ENCODE measurements at regions not wholly inside any gene's neighbourhood (a gene's known extent, or its start where the extent isn't known, plus 50 kb on each side); places are given as distances from the start of the nearest gene placed in this dataset.

DNA sequence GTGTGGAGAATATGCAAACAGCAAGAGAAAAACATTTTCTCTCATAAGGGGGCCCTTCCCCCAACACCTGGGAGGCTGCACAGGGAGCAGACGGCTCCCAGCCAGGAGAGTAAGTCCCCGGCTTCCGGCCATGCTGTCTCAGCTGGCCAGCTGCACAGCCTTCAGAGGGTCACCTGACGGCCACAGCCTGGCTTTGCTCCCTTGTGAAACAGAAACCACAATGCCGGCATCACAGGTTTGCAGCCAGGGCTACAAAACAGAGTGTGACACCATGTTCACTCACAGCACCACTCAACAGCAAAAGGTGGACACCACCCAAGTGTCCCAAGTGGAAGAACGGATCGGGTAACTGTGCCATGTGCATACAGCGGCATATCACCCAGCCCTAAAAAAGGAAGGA lies 86.9 kb upstream of the GPC1 start:
- no peaks in the 10 kb centered on the region for H3K36me3 ChIP-seq (ENCODE audit: insufficient read depth, low read length)
- H3K4me1 ChIP-seq (ENCODE audit: insufficient read depth, low read length) = no peaks in the 10 kb centered on the region
- no peak overlapping the region for H3K9ac ChIP-seq (ENCODE audit: low read depth, low read length)
- H3K9me3 ChIP-seq (ENCODE audit: control insufficient read depth, insufficient read depth, low read length) = no peaks in the 10 kb centered on the region; the same call in 1 of the 2 replicates

DNA sequence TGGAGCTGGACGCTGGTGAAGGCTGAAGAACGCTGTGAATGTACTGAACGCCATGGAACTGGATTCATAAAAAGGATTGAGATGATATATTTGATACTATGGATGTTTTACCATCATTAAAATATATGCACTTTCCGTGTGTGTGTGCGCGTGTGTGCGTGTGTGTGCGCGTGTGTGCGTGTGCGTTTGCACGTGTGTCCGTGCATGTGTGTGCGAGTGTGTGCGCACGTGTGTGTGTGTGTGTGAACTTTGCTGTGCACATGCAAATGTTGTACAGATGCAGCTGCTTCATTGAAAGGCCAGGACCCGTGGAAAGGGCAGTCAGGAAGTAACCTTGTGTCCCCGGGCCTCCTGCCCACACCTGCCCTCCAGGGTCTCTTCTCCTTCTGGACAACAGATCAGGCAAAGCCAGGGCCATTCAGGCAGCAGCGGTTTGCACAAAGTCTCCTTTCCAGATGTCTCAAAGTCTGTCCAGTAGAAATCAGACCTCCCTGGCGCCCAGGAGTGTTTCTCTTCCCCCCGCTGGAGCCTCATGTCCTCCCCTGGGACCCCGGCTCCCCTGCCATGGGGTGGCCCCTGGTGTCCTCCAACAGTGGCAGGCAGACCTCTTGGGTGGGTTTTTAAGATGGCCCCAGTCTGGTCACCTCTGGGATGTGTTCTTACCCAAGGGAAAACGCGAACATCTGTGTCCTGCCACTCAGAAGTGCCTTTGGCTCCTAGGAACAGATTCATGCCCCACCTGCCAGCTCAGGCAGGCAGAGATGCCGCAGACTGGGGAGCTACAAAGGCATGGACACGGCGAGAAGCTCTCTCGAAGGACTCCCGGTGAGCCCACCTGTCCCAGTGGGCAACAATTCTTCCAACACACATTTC lies 86.1 kb upstream of the GPC1 start:
- no peaks in the 10 kb centered on the region for H3K36me3 ChIP-seq (ENCODE audit: insufficient read depth, low read length)
- no peaks in the 10 kb centered on the region for H3K4me1 ChIP-seq (ENCODE audit: insufficient read depth, low read length)
- no peaks in the 10 kb centered on the region; the same call in 1 of the 2 replicates for H3K9me3 ChIP-seq (ENCODE audit: control insufficient read depth, insufficient read depth, low read length)
- no peak overlapping the region for H3K9ac ChIP-seq (ENCODE audit: low read depth, low read length)

DNA sequence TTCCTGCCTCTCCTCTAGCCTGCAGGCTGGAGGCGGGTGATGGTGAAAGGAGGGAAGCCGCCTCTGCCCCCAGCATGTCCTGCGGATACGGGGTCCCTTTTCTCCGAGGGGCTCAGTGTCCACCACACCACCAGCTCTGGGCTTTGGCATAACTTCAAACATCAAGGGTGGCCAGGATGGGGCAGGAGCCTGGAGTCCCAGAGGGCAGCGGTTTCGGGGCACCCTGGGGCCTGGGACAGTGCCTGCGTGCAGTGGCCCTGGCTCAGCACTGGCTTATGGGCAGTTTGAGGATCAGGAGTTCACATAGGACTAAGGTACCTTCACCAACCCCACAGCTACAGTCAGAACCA lies 85.5 kb upstream of the GPC1 start:
- H3K9ac ChIP-seq (ENCODE audit: low read depth, low read length) = no peak overlapping the region
- H3K4me1 ChIP-seq (ENCODE audit: insufficient read depth, low read length) = no peaks in the 10 kb centered on the region
- H3K36me3 ChIP-seq (ENCODE audit: insufficient read depth, low read length) = no peaks in the 10 kb centered on the region
- no peaks in the 10 kb centered on the region; the same call in 1 of the 2 replicates for H3K9me3 ChIP-seq (ENCODE audit: control insufficient read depth, insufficient read depth, low read length)

DNA sequence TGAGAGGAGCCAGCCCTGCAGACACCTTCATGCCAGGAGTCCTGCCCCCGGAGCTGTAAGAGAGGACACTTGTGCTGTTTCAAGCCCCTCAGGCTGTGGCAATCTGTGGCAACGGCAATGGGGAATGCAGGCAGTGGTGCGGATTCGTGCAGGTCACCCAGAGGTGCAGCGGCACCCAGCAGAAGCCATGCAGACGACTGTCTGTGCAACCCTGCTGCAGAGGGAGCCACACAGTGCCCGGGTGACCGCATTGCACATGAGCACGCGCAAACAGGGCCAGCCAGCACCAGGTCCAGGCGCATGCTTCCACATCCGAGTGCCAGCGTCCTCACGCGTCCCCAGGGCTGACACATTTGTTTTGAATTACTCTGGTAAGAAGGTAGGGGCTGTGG lies 84.8 kb upstream of the GPC1 start:
- H3K36me3 ChIP-seq (ENCODE audit: insufficient read depth, low read length) = no peaks in the 10 kb centered on the region
- H3K9me3 ChIP-seq (ENCODE audit: control insufficient read depth, insufficient read depth, low read length) = no peaks in the 10 kb centered on the region
- H3K4me1 ChIP-seq (ENCODE audit: insufficient read depth, low read length) = no peaks in the 10 kb centered on the region
- H3K9ac ChIP-seq (ENCODE audit: low read depth, low read length) = no peak overlapping the region

DNA sequence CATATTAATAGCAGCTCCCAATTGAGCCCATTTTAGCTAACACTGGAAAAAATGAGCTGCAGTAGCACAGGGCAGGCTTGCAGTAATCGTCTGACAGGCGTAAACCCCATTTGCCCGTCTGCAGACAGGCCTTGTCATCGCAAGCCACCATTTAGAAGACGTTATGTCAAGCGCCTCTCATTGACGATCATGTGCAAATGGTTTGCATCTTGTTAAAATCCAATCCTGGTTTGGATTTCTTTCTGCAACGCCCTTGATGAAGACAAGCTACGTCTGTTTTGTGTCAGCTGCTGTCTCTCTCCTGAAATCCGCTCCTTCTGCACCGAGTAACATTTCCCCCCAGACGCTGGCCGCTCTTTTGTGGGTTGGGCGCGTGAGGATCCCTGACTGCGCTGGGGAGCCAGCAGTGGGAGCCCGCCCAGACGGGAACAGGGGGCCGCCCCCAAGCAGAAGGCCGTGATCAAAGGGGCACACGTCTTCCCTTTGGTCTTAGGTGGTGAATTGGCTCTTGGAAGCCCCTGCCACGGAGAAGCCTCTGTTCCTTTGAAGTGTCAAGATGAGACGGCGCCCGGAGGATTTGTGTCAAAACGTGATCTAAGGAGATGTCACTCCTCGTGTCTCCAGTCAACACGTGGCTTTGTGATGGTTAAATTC lies 84.2 kb upstream of the GPC1 start:
- Histone ChIP-seq H3K36me3 (ENCODE audit: insufficient read depth, low read length) (no peaks in the 10 kb centered on the region), H3K4me1 (ENCODE audit: insufficient read depth, low read length) (no peaks in the 10 kb centered on the region), H3K9ac (ENCODE audit: low read depth, low read length) (no peak overlapping the region), H3K9me3 (ENCODE audit: control insufficient read depth, insufficient read depth, low read length) (no peaks in the 10 kb centered on the region)

DNA sequence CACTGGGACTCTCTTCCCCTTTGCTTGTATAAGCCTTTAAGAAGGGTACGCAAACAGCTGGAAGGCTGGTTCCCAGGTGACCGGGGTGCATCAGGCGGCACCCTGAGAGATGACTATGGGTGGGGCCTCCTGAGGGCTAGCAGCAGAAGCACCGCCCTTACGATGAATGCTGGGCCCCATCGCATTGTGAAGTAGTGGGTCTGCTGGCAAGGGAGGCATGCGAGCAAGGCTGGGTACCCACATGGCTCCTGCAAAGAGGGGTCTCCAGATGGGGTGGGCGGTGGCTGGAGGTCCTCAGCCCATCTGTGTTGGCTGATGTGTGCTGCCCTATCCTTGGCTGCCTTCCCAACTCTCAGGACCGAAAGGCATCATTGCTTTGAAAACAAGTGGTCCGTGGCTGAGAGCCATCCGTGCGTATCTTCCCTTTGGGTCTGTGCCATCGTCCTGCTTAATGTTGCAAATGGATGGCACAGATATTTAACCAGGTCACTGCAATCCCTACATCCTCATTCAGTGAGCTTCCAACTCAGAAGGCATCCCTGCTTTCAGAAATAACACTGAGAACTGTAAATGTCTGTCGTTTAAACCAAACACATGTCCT lies 83.5 kb upstream of the GPC1 start:
- no peaks in the 10 kb centered on the region for H3K9me3 ChIP-seq (ENCODE audit: control insufficient read depth, insufficient read depth, low read length)

DNA sequence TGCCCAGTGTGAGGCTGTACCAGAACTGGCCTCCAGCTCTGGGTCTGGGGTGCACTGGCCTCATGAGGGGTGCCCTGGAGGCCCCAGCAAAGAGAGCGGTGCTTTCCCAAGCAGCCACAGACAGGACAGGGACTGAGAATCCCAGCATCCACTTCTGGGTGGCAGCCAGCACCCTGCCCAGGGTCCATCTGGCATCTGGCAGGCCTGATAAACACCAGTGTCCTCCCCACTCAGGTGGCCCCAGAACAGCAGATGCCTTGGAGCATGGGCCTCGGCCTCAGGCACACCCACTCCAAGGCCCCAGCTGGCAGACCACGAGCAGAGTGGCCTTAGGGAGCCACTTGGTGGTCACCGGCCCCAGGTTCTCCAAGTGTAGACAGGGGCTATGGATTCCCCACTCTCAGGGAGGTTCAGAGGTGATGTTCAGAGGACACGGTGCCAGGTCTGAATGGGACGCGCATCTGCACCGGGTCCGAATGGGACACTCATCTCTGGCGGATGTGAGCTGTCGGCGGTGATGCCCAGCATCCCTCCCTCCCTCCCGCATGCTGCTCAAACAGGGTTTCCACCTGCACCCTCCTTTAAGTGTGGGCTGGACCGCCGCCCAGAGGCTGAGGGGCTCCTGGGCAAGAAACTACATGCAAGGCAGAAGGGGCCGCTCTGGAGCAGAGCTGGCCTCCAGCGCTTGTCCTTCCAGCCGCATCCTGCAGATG lies 82.2 kb upstream of the GPC1 start:
- no peaks in the 10 kb centered on the region for H3K9me3 ChIP-seq (ENCODE audit: control insufficient read depth, insufficient read depth, low read length)
- H3K9ac ChIP-seq (ENCODE audit: low read depth, low read length) = no peak overlapping the region
- no peaks in the 10 kb centered on the region for H3K4me1 ChIP-seq (ENCODE audit: insufficient read depth, low read length)
- no peaks in the 10 kb centered on the region for H3K36me3 ChIP-seq (ENCODE audit: insufficient read depth, low read length)

More for the DNA sequence above, 83.5 kb upstream of the GPC1 start:
- Histone ChIP-seq H3K36me3 (ENCODE audit: insufficient read depth, low read length) (no peaks in the 10 kb centered on the region), H3K9ac (ENCODE audit: low read depth, low read length) (no peak overlapping the region), H3K4me1 (ENCODE audit: insufficient read depth, low read length) (no peaks in the 10 kb centered on the region)

DNA sequence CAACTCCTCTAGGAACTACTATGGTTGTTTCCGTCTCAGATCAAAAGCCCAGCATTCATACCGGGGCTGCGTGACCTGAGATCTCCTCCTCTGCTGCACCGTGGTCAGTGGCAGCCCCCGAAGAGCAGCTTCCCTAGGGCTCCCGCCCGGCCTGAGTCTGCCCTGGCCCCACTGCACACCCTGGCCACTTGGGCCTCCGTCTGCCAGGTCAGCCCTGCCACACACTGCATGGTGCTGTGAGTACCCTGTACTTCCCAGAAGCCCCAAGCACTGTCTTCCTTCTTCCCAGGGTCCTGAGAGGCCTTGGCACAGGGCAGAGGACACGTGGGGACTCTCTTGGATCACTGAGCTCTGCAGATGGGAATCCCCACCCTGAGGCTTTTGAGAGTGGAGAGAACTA lies 81.5 kb upstream of the GPC1 start:
- no peak overlapping the region for H3K9ac ChIP-seq (ENCODE audit: low read depth, low read length)
- no peaks in the 10 kb centered on the region for H3K36me3 ChIP-seq (ENCODE audit: insufficient read depth, low read length)
- no peaks in the 10 kb centered on the region for H3K4me1 ChIP-seq (ENCODE audit: insufficient read depth, low read length)
- no peaks in the 10 kb centered on the region for H3K9me3 ChIP-seq (ENCODE audit: control insufficient read depth, insufficient read depth, low read length)

DNA sequence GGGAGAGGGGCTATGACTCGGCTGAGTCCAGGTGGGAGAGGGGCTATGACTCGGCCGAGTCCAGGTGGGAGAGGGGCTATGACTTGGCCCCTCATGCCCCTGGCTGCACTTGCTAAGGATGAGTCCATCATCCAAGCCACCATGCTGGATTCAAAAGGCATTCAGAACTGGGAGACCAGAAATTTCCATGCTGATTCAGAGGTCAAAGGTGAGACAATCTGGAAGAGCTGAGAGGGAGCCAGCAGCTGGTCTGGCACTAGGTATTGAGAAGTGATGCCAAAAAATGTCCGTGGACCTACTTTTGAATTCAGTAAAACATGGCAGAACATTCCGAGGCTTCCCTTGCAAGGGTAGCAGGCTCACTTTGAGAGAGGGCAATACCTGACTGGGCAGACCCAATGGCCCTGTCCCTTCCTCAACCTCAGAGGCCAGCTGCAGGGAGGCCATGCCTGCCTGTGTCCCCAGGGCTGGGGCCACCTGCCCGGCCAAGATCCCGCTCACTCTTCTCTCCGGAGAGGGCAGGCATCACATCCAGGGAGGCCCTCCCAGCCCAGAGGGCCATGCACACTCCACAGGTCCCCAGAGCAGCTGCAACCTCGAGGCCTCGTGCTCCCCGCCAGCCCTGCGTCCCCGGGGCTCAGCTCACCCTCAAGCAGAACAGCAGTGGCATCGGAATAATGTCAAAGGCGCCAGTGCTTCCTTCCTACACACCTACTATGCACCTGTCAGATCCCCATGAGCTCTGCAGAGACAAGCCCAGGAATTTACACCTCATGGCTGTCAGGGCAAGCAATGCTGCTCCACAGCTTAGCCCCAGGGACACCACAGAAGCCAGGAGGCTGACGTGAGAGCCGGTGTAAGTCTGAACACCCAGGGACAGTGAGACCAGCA lies 80.2 kb upstream of the GPC1 start:
- 0 out of 2 replicates have a peak, but pooled peaks cover 3% of the 10 kb centered on the region for H3K9me3 ChIP-seq (ENCODE audit: control insufficient read depth, insufficient read depth, low read length)
- no peak overlapping the region for H3K9ac ChIP-seq (ENCODE audit: low read depth, low read length)
- no peaks in the 10 kb centered on the region for H3K36me3 ChIP-seq (ENCODE audit: insufficient read depth, low read length)
- no peaks in the 10 kb centered on the region for H3K4me1 ChIP-seq (ENCODE audit: insufficient read depth, low read length)

DNA sequence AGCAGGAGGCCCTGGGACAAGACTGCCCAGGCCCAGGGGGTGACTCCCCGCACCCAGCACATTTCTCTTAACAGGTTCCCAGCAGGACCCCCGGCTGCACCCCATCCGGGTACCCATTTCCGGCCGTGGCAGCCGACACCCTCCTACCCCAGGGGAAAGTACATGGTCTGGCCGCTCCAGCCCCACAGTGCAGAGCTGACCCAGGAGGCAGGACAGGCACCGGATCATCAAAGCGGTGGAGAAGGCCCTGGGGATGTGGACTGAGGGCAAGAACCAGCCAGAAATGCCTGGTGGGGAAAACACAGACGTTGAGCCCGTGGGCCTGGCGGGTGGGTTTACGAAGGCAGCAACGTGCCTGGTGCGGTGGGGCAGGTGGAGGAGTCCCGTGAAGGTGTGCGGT lies 79.5 kb upstream of the GPC1 start:
- Histone ChIP-seq H3K9ac (ENCODE audit: low read depth, low read length) (no peak overlapping the region), H3K9me3 (ENCODE audit: control insufficient read depth, insufficient read depth, low read length) (peaks cover 3% of the 10 kb centered on the region; the same call in 1 of the 2 replicates), H3K4me1 (ENCODE audit: insufficient read depth, low read length) (no peaks in the 10 kb centered on the region), H3K36me3 (ENCODE audit: insufficient read depth, low read length) (no peaks in the 10 kb centered on the region)

DNA sequence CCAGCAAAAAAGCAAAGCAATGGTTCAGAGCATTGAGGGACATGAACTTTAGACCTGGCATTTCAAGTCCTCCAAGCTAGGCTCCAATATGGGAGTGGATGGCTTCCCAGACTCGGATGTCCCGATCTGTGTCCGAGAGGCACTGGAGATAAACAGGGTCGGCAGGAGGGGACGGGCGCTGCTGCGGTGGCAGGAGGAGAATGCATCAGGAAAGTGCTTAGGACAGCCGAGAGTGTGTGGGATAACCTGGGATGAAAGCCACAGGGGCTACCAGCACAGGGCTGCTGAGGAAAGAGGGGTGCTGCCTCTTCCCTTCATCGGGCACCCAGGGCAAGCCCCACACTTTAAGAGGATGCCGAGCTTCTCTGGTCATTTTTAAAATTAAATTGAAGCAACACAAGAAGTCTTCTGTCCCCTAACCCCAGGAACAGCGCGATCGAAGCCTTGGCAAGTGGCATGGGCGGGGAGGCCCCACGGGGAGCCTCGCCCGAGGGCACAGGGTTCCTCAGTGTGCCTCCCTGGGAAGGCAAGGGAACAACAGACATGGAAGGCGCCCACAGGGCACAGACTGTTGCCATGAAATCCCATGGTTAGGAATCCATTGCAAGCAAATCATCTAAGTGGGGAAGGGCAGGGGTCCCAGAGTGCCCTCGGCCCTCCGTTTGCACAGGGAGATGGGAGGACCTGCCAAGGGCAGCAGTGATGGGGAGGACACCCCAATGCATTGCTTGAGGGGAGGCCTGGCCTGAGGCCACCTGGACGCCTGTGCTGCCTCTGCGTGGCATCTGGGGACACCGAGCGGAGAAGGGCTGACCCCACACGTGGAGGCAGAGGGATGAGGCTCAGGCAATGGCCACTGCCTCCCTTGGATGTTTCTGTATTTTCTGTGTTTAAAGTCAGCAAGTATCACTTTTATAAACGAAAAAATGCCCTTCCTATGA lies 78.5 kb upstream of the GPC1 start:
- Histone ChIP-seq H3K9me3 (ENCODE audit: control insufficient read depth, insufficient read depth, low read length) (peaks cover 3% of the 10 kb centered on the region; the same call in 1 of the 2 replicates), H3K9ac (ENCODE audit: low read depth, low read length) (no peak overlapping the region), H3K4me1 (ENCODE audit: insufficient read depth, low read length) (no peaks in the 10 kb centered on the region), H3K36me3 (ENCODE audit: insufficient read depth, low read length) (no peaks in the 10 kb centered on the region)

DNA sequence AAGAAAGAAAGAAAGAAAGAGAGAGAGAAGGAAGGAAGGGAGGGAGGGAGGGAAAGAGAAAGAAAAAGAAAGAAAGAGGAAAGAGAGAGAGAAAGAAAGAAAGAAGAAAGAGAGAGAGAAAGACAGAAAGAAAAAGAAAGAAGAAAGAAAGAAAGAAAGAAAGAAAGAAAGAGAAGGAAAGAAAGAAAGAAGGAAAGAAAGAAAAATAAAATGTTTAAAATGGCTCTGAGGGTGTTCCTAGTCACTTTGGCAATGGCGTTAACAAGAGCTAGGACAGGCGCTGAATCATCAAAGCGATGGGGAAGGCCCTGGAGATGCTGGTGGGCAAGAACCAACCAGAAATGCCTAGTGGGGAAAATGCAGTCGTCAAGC lies 77.8 kb upstream of the GPC1 start:
- H3K9me3 ChIP-seq (ENCODE audit: control insufficient read depth, insufficient read depth, low read length) = peaks cover 3% of the 10 kb centered on the region; the same call in 1 of the 2 replicates
- no peaks in the 10 kb centered on the region for H3K4me1 ChIP-seq (ENCODE audit: insufficient read depth, low read length)
- no peak overlapping the region for H3K9ac ChIP-seq (ENCODE audit: low read depth, low read length)
- no peaks in the 10 kb centered on the region for H3K36me3 ChIP-seq (ENCODE audit: insufficient read depth, low read length)

DNA sequence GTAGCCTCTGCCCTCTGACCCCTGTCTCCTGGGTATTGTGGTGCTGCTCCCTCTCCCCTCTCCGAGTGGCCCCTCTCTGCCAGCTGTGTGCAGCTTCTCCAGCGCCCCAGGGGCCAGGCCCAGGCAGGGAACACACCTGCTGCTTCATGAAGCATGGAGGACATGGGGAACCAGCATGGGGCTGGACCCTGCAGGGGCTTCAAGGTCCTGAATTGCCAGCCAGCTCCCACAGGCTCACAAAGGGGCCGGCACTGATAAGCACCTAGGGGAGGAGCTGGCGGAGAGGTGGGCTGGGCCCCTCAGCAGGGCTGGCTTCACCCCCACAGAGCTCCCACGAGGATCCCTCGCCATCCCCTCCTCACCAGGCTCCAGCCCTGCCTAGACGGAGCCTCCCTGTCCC lies 77.4 kb upstream of the GPC1 start:
- peaks cover 3% of the 10 kb centered on the region; the same call in 1 of the 2 replicates for H3K9me3 ChIP-seq (ENCODE audit: control insufficient read depth, insufficient read depth, low read length)
- H3K9ac ChIP-seq (ENCODE audit: low read depth, low read length) = no peak overlapping the region
- no peaks in the 10 kb centered on the region for H3K36me3 ChIP-seq (ENCODE audit: insufficient read depth, low read length)
- no peaks in the 10 kb centered on the region for H3K4me1 ChIP-seq (ENCODE audit: insufficient read depth, low read length)

Measured in ES-I3 (cell line).